ENCODE measurements at regions not wholly inside any gene's neighbourhood (a gene's known extent, or its start where the extent isn't known, plus 50 kb on each side); places are given as distances from the start of the nearest gene placed in this dataset.

DNA sequence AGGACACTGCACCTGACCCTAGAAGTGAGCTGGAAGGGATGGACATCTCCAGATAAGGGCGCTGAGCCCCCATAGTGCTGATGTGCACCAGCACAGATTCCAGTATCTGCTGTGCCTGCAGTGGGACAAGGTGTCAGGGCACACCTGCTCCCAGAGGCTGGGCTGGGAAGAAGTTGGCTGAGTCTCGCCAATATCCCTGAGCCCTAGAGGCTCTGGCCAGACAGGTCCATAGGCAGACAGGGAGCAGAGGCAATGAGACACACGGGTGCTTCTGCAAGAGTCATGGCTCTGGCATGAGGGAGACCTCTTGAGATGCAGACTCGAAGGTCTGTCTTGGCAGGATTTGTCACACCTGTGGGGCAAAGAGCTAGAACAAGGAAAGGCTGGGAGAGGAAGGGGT is 1321.5 kb downstream of the UQCRFS1 start:
- no peaks in the 10 kb centered on the region for H3K9me2 ChIP-seq (ENCODE audit: insufficient read depth)
- H3K4me2 ChIP-seq: no peak overlapping the region
- TF ChIP-seq, protein P1, sequence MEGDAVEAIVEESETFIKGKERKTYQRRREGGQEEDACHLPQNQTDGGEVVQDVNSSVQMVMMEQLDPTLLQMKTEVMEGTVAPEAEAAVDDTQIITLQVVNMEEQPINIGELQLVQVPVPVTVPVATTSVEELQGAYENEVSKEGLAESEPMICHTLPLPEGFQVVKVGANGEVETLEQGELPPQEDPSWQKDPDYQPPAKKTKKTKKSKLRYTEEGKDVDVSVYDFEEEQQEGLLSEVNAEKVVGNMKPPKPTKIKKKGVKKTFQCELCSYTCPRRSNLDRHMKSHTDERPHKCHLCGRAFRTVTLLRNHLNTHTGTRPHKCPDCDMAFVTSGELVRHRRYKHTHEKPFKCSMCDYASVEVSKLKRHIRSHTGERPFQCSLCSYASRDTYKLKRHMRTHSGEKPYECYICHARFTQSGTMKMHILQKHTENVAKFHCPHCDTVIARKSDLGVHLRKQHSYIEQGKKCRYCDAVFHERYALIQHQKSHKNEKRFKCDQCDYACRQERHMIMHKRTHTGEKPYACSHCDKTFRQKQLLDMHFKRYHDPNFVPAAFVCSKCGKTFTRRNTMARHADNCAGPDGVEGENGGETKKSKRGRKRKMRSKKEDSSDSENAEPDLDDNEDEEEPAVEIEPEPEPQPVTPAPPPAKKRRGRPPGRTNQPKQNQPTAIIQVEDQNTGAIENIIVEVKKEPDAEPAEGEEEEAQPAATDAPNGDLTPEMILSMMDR (conservative IDR thresholded peaks at IDR 0.05): no peak
- TF ChIP-seq EZH2 (IDR thresholded peaks at IDR 0.05; ENCODE audit: low read depth): no peak
- H4K20me1 ChIP-seq (ENCODE audit: insufficient read depth): no peaks in the 10 kb centered on the region
- H3K36me3 ChIP-seq (ENCODE audit: low read depth): no peaks in the 10 kb centered on the region
- H3K27ac ChIP-seq: no peak overlapping the region
- POLR2A ChIA-PET (ENCODE audit: unreplicated experiment): no interaction called here
- no peak overlapping the region for H2AFZ ChIP-seq
- peaks cover 8% of the 10 kb centered on the region; the same call in 1 of the 2 replicates for H3K27me3 ChIP-seq (ENCODE audit: insufficient read depth, low read depth)
- intact Hi-C loops (cut with micrococcal nuclease; ENCODE audit: unreplicated experiment): no loop called here
- no peaks in the 10 kb centered on the region for H3K4me1 ChIP-seq (replicated peaks; ENCODE audit: insufficient read depth)
- no peak for DNase-seq
- H3K4me3 ChIP-seq: no peak overlapping the region
- CTCF ChIA-PET: no interaction called here
- BruUV-seq (replicated peaks): no TSS peak
- no peaks in the 10 kb centered on the region for H3K9me3 ChIP-seq (ENCODE audit: insufficient read depth, low read depth)
- H3K79me2 ChIP-seq (ENCODE audit: low read depth): no peaks in the 10 kb centered on the region
- no peaks in the 10 kb centered on the region for H3F3A ChIP-seq (ENCODE audit: insufficient read depth, low read depth)

- Histone ChIP-seq H3K9me2 (ENCODE audit: insufficient read depth) (no peaks in the 10 kb centered on the region), H3K9me3 (ENCODE audit: insufficient read depth, low read depth) (no peaks in the 10 kb centered on the region), H3F3A (ENCODE audit: insufficient read depth, low read depth) (no peaks in the 10 kb centered on the region), H2AFZ (no peak overlapping the region), H4K20me1 (ENCODE audit: insufficient read depth) (no peaks in the 10 kb centered on the region), H3K4me1 (replicated peaks; ENCODE audit: insufficient read depth) (no peaks in the 10 kb centered on the region), H3K4me2 (no peak overlapping the region), H3K4me3 (no peak overlapping the region), H3K27ac (no peak overlapping the region), H3K27me3 (ENCODE audit: insufficient read depth, low read depth) (0 out of 2 replicates have a peak, but pooled peaks cover 5% of the 10 kb centered on the region), H3K79me2 (ENCODE audit: low read depth) (no peaks in the 10 kb centered on the region), H3K36me3 (ENCODE audit: low read depth) (no peaks in the 10 kb centered on the region)
- TF ChIP-seq EZH2 (IDR thresholded peaks at IDR 0.05; ENCODE audit: low read depth): no peak
- TF ChIP-seq, protein P1 (conservative IDR thresholded peaks at IDR 0.05): no peak
- intact Hi-C loops (cut with micrococcal nuclease; ENCODE audit: unreplicated experiment): no loop called here
- DNase-seq: no peak
- ChIA-PET POLR2A (ENCODE audit: unreplicated experiment) (no interaction called here), CTCF (no interaction called here)
- BruUV-seq (replicated peaks): no TSS peak
These were observed 1322.3 kb downstream of the UQCRFS1 start for GRCh38 chr19:27890696-27891095.

- H2AFZ ChIP-seq: no peak overlapping the region
- H3K4me1 ChIP-seq (replicated peaks; ENCODE audit: insufficient read depth): no peaks in the 10 kb centered on the region
- H3K4me3 ChIP-seq: no peak overlapping the region
- no TSS peak for BruUV-seq (replicated peaks)
- ChIA-PET CTCF (no interaction called here), POLR2A (ENCODE audit: unreplicated experiment) (no interaction called here)
- H3F3A ChIP-seq (ENCODE audit: insufficient read depth, low read depth): no peaks in the 10 kb centered on the region
- H3K36me3 ChIP-seq (ENCODE audit: low read depth): no peaks in the 10 kb centered on the region
- H3K79me2 ChIP-seq (ENCODE audit: low read depth): no peaks in the 10 kb centered on the region
- no peaks in the 10 kb centered on the region for H3K9me2 ChIP-seq (ENCODE audit: insufficient read depth)
- no peaks in the 10 kb centered on the region for H4K20me1 ChIP-seq (ENCODE audit: insufficient read depth)
- TF ChIP-seq EZH2 (IDR thresholded peaks at IDR 0.05; ENCODE audit: low read depth): no peak
- TF ChIP-seq, protein P1 (conservative IDR thresholded peaks at IDR 0.05): no peak
- H3K27me3 ChIP-seq (ENCODE audit: insufficient read depth, low read depth): 0 out of 2 replicates have a peak, but pooled peaks cover 5% of the 10 kb centered on the region
- H3K9me3 ChIP-seq (ENCODE audit: insufficient read depth, low read depth): no peaks in the 10 kb centered on the region
- DNase-seq: no peak
- intact Hi-C loops (cut with micrococcal nuclease; ENCODE audit: unreplicated experiment): no loop called here
- H3K4me2 ChIP-seq: no peak overlapping the region
- H3K27ac ChIP-seq: no peak overlapping the region
These were observed 1322.7 kb downstream of the UQCRFS1 start for GRCh38 chr19:27890206-27890605.

Measured in PC-9 (cell line).